WI38 (cell line): ENCODE measurements at regions not wholly inside any gene's neighbourhood (a gene's known extent, or its start where the extent isn't known, plus 50 kb on each side); places are given as distances from the start of the nearest gene placed in this dataset.

Experiments used
- H3K4me3 ChIP-seq: 2 replicates; pipeline ENCODE4 v1.5.1; 2011; ENCODE audit warnings: low read depth, mild to moderate bottlenecking, control low read depth, low read length
- CTCF ChIP-seq: IDR thresholded peaks from 2 replicates; pipeline ENCODE4 v1.5.1; 2012; ENCODE audit warnings: low read depth, mild to moderate bottlenecking, control low read depth, low read length

- no peak for TF ChIP-seq CTCF
- H3K4me3 ChIP-seq = no peak overlapping the region
These were observed 101.7 kb downstream of the ADAMTS1 start for GRCh38 chr21:26743524-26743923.

GRCh38 chr21:26739189-26739588 lies 106.0 kb downstream of the ADAMTS1 start:
- TF ChIP-seq CTCF = no peak
- H3K4me3 ChIP-seq = no peak overlapping the region

GRCh38 chr21:26736449-26736848 lies 108.8 kb downstream of the ADAMTS1 start:
- no peak for TF ChIP-seq CTCF

GRCh38 chr21:26732432-26733221 lies 112.6 kb downstream of the ADAMTS1 start:
- TF ChIP-seq CTCF = peak; percentile 66
- H3K4me3 ChIP-seq = no peak overlapping the region

More at GRCh38 chr21:26736449-26736848, 108.8 kb downstream of the ADAMTS1 start:
- no peak overlapping the region for H3K4me3 ChIP-seq

- no peak overlapping the region for H3K4me3 ChIP-seq
- TF ChIP-seq CTCF = no peak
These were observed 125.5 kb downstream of the ADAMTS1 start for GRCh38 chr21:26719750-26720149.

- H3K4me3 ChIP-seq = no peak overlapping the region
- TF ChIP-seq CTCF = peak; percentile 3; the same call in 1 of the 2 replicates
These were observed 128.0 kb downstream of the ADAMTS1 start for GRCh38 chr21:26717146-26717739.

- no peak overlapping the region for H3K4me3 ChIP-seq
- TF ChIP-seq CTCF = peak; percentile 85
These were observed 129.2 kb downstream of the ADAMTS1 start for GRCh38 chr21:26715878-26716506.
